IMR-90 (cell line): ENCODE measurements at regions not wholly inside any gene's neighbourhood (a gene's known extent, or its start where the extent isn't known, plus 50 kb on each side); places are given as distances from the start of the nearest gene placed in this dataset.

ENCODE experiments used
- ATAC-seq: fragments of 200-7000 bp; cut with Tn5 transposase; 2 replicates; pipeline ENCODE4 v1.9.1; 2020; ENCODE audit warnings: low read depth, mild to moderate bottlenecking, moderate library complexity
- BruUV-seq: library from RNA; stranded (reverse); fragments of 400-500 nt; replicated peaks from 2 replicates; lab custom pipeline; 2021; lab: Mats Ljungman, UMichigan
- CTCF ChIA-PET: fragments of 300-600 bp; formaldehyde crosslinking; extraction: SDS; loops from one replicate; lab custom pipeline; 2021; ENCODE audit warnings: antibody characterized with exemption; lab: Yijun Ruan, JAX
- POLR2A ChIA-PET: fragments of 300-600 bp; sonication (Branson Sonifier 250); formaldehyde crosslinking; loops from one replicate; lab custom pipeline; 2022; ENCODE audit warnings: antibody characterized with exemption; ENCODE audit not compliant: unreplicated experiment; lab: Charles Lee
- DNase-seq: peaks from one replicate; pipeline ENCODE4 v3.0.0; 2013
- H2AFZ ChIP-seq: replicated peaks from 2 replicates; pipeline ENCODE3; 2013; ENCODE audit warnings: low read length, mild to moderate bottlenecking; ENCODE audit not compliant: poor library complexity
- H2AK5ac ChIP-seq: 2 replicates; pipeline ENCODE4 v1.6.1; 2013; ENCODE audit warnings: low read depth, low read length, inconsistent platforms
- H2AK9ac ChIP-seq: replicated peaks from 2 replicates; pipeline ENCODE3; 2013; ENCODE audit warnings: mild to moderate bottlenecking, low read depth, low read length, moderate library complexity; ENCODE audit not compliant: poor library complexity
- H2BK120ac ChIP-seq: 2 replicates; pipeline ENCODE4 v1.6.1; 2013; ENCODE audit warnings: low read depth, low read length, inconsistent platforms
- H2BK15ac ChIP-seq: 3 replicates; pipeline ENCODE4 v1.6.1; 2013; ENCODE audit warnings: low read depth, low read length, inconsistent platforms
- H2BK20ac ChIP-seq: 2 replicates; pipeline ENCODE4 v1.6.1; 2013; ENCODE audit warnings: low read depth, mild to moderate bottlenecking, inconsistent platforms, low read length, moderate library complexity
- H2BK5ac ChIP-seq: 2 replicates; pipeline ENCODE4 v1.6.1; 2013; ENCODE audit warnings: mild to moderate bottlenecking, low read depth, low read length, inconsistent platforms; ENCODE audit not compliant: poor library complexity, severe bottlenecking
- H3K14ac ChIP-seq: replicated peaks from 2 replicates; pipeline ENCODE4 v1.6.1; 2013; ENCODE audit warnings: low read depth, low read length, inconsistent platforms
- H3K18ac ChIP-seq: 2 replicates; pipeline ENCODE4 v1.6.1; 2013; ENCODE audit warnings: low read depth, low read length, control low read depth
- H3K23ac ChIP-seq: 2 replicates; pipeline ENCODE4 v1.6.1; 2013; ENCODE audit warnings: low read depth, low read length, inconsistent platforms
- H3K27ac ChIP-seq: 2 replicates; pipeline ENCODE4 v1.5.1; 2013; ENCODE audit warnings: mild to moderate bottlenecking, control low read depth, low read length; ENCODE audit not compliant: insufficient read depth
- H3K27me3 ChIP-seq: 2 replicates; pipeline ENCODE4 v1.6.1; 2013; ENCODE audit warnings: low read length; ENCODE audit not compliant: control insufficient read depth, insufficient read depth
- H3K36me3 ChIP-seq: 2 replicates; pipeline ENCODE4 v1.6.1; 2013; ENCODE audit warnings: low read length, mixed read lengths; ENCODE audit not compliant: control insufficient read depth, insufficient read depth
- H3K4ac ChIP-seq: 2 replicates; pipeline ENCODE4 v1.6.1; 2013; ENCODE audit warnings: low read depth, low read length, inconsistent platforms
- H3K4me1 ChIP-seq: 2 replicates; pipeline ENCODE4 v1.6.1; 2013; ENCODE audit warnings: low read length, mixed read lengths; ENCODE audit not compliant: control insufficient read depth, insufficient read depth
- H3K4me2 ChIP-seq: 2 replicates; pipeline ENCODE4 v1.6.1; 2013; ENCODE audit warnings: low read depth, mild to moderate bottlenecking, control low read depth, low read length, moderate library complexity
- H3K4me3 ChIP-seq: 2 replicates; pipeline ENCODE4 v1.5.1; 2013; ENCODE audit warnings: low read depth, mild to moderate bottlenecking, control low read depth, low read length, moderate library complexity; ENCODE audit not compliant: insufficient read depth
- H3K56ac ChIP-seq: 2 replicates; pipeline ENCODE4 v1.6.1; 2013; ENCODE audit warnings: low read length, inconsistent platforms; ENCODE audit not compliant: insufficient read depth; ENCODE audit errors: extremely low read depth
- H3K79me1 ChIP-seq, 2 experiments: 2 replicates each; pipeline ENCODE4 v1.6.1; 2013; ENCODE audit warnings: low read length in 2 of 2, inconsistent platforms in 1 of 2, low read depth in 1 of 2
- H3K9ac ChIP-seq: 2 replicates; pipeline ENCODE4 v1.6.1; 2013; ENCODE audit warnings: low read depth, low read length, control low read depth
- H3K9me1 ChIP-seq: 2 replicates; pipeline ENCODE4 v1.6.1; 2013; ENCODE audit warnings: low read length, inconsistent platforms; ENCODE audit not compliant: insufficient read depth
- H3K9me3 ChIP-seq: 2 replicates; pipeline ENCODE4 v1.6.1; 2013; ENCODE audit warnings: low read length; ENCODE audit not compliant: control insufficient read depth, insufficient read depth
- H4K20me1 ChIP-seq: 2 replicates; pipeline ENCODE4 v1.6.1; 2013; ENCODE audit warnings: low read length, inconsistent platforms; ENCODE audit not compliant: insufficient read depth
- H4K5ac ChIP-seq: 2 replicates; pipeline ENCODE4 v1.6.1; 2013; ENCODE audit warnings: mild to moderate bottlenecking, low read depth, low read length, control low read depth
- H4K8ac ChIP-seq, 2 experiments: 2 replicates each; pipeline ENCODE4 v1.6.1; 2013; ENCODE audit warnings: low read depth in 2 of 2, low read length in 2 of 2, control low read depth in 1 of 2, inconsistent platforms in 1 of 2
- H4K91ac ChIP-seq: 2 replicates; pipeline ENCODE4 v1.6.1; 2013; ENCODE audit warnings: low read depth, low read length, inconsistent platforms; ENCODE audit not compliant: insufficient read depth
- BHLHE40 ChIP-seq: fragments of 150-350 bp; IDR thresholded peaks from 2 replicates; pipeline ENCODE4 v1.6.1; 2016; ENCODE audit warnings: mild to moderate bottlenecking, low read depth, low read length
- CEBPB ChIP-seq: IDR thresholded peaks from 2 replicates; pipeline ENCODE4 v1.6.1; 2012; ENCODE audit warnings: low read depth, low read length, improper control_type of control experiment
- CHD1 ChIP-seq: IDR thresholded peaks from 2 replicates; pipeline ENCODE4 v1.6.1; 2012; ENCODE audit warnings: low read depth, low read length, improper control_type of control experiment
- CTCF ChIP-seq: conservative IDR thresholded peaks from 2 replicates; pipeline ENCODE4 v1.5.1; 2012; ENCODE audit warnings: mild to moderate bottlenecking, low read depth, low read length, improper control_type of control experiment
- ELK1 ChIP-seq: fragments of 150-350 bp; IDR thresholded peaks from 2 replicates; pipeline ENCODE4 v1.6.1; 2016; ENCODE audit warnings: low read depth, mild to moderate bottlenecking, low read length, moderate library complexity, borderline replicate concordance
- FOS ChIP-seq: fragments of 150-350 bp; IDR thresholded peaks from 2 replicates; pipeline ENCODE4 v1.6.1; 2016; ENCODE audit warnings: low read depth, low read length
- MAZ ChIP-seq: IDR thresholded peaks from 2 replicates; pipeline ENCODE4 v1.6.1; 2012; ENCODE audit warnings: low read depth, mild to moderate bottlenecking, low read length, improper control_type of control experiment, moderate library complexity, borderline replicate concordance
- NFE2L2 ChIP-seq: fragments of 150-350 bp; IDR thresholded peaks from 2 replicates; pipeline ENCODE4 v1.6.1; 2016; ENCODE audit warnings: low read depth, mild to moderate bottlenecking, low read length
- POLR2A ChIP-seq: IDR thresholded peaks from 2 replicates; pipeline ENCODE4 v1.6.1; 2012; ENCODE audit warnings: mild to moderate bottlenecking, low read depth, low read length
- RFX5 ChIP-seq: IDR thresholded peaks from 2 replicates; pipeline ENCODE4 v1.8.0; 2012; ENCODE audit warnings: low read depth, mild to moderate bottlenecking, low read length, moderate library complexity
- SMC3 ChIP-seq: fragments of 150-350 bp; IDR thresholded peaks from 2 replicates; pipeline ENCODE4 v1.6.1; 2016; ENCODE audit warnings: low read depth, mild to moderate bottlenecking, antibody characterized with exemption, low read length, moderate library complexity
- USF2 ChIP-seq: fragments of 150-350 bp; IDR thresholded peaks from 2 replicates; pipeline ENCODE4 v1.6.1; 2017; ENCODE audit warnings: mild to moderate bottlenecking, antibody characterized with exemption, low read length, low read depth
- WGBS, 2 experiments: methylation state at CpG; one replicate each; pipeline versions ENCODE4 v1.1.5 to v1.1.7; 2013; ENCODE audit warnings: missing lambda C conversion rate in 2 of 2; ENCODE audit not compliant: insufficient read length in 1 of 2; ENCODE audit errors: extremely low coverage in 2 of 2; 5-methylcytosine and 5-hydroxymethylcytosine counted together
- dilution Hi-C: fragments of 300-500 bp; cut with HindIII; formaldehyde crosslinking; loops from one replicate; pipeline ENCODE4 v1.14.3; 2018; ENCODE audit warnings: low sequenced_read_pairs; ENCODE audit not compliant: unreplicated experiment
- in situ Hi-C: fragments of 300-500 bp; cut with MboI; formaldehyde crosslinking; loops from 3 replicates; pipeline ENCODE4 v1.14.3; 2019; ENCODE audit warnings: low sequenced_read_pairs, inconsistent platforms, mixed read lengths
- intact Hi-C: fragments of 100-400 bp; cut with micrococcal nuclease; formaldehyde crosslinking; loops from 2 replicates; pipeline ENCODE4 v1.10.0; 2022

GRCh38 chr9:102714184-102714583 is 280.9 kb upstream of the CYLC2 start:
- H2AFZ ChIP-seq: no peak overlapping the region
- no peaks in the 10 kb centered on the region for H3K36me3 ChIP-seq
- ChIA-PET POLR2A (no interaction called here), CTCF (no interaction called here)
- H2AK5ac ChIP-seq: no peak overlapping the region
- no peak for TF ChIP-seq USF2
- no peak for TF ChIP-seq CTCF
- no peak for TF ChIP-seq RFX5
- TF ChIP-seq SMC3: no peak
- TF ChIP-seq CEBPB: no peak
- TF ChIP-seq FOS: no peak
- TF ChIP-seq BHLHE40: no peak
- TF ChIP-seq MAZ: no peak
- TF ChIP-seq POLR2A: no peak
- TF ChIP-seq ELK1: no peak
- TF ChIP-seq NFE2L2: no peak
- TF ChIP-seq CHD1: no peak
- H2AK9ac ChIP-seq: no peak overlapping the region
- no peaks in the 10 kb centered on the region for H3K4me1 ChIP-seq
- no peak overlapping the region for H3K27ac ChIP-seq
- no peak overlapping the region for H3K23ac ChIP-seq
- no peak overlapping the region for H3K4me3 ChIP-seq
- H3K79me1 ChIP-seq: no peaks in the 10 kb centered on the region
- no peaks in the 10 kb centered on the region for H4K20me1 ChIP-seq
- no peak overlapping the region for H4K5ac ChIP-seq
- DNase-seq (no peak), ATAC-seq (no peak)
- H3K18ac ChIP-seq: no peak overlapping the region
- WGBS, 2 experiments: no CpG with 5 or more reads among the region's 3 CpGs
- H3K27me3 ChIP-seq: no peaks in the 10 kb centered on the region
- no TSS peak for BruUV-seq
- no peaks in the 10 kb centered on the region for H3K9me1 ChIP-seq
- H2BK5ac ChIP-seq: no peak overlapping the region
- no peak overlapping the region for H3K14ac ChIP-seq
- H4K8ac ChIP-seq: no peak overlapping the region
- no peak overlapping the region for H2BK120ac ChIP-seq
- no peak overlapping the region for H2BK20ac ChIP-seq
- no peak overlapping the region for H3K9ac ChIP-seq
- no peak overlapping the region for H3K4me2 ChIP-seq
- no peak overlapping the region for H3K56ac ChIP-seq
- H4K91ac ChIP-seq: no peak overlapping the region
- dilution Hi-C loops (no loop called here), in situ Hi-C loops (no loop called here), intact Hi-C loops (no loop called here)
- H2BK15ac ChIP-seq: no peak overlapping the region
- H3K4ac ChIP-seq: no peak overlapping the region
- peaks cover 4% of the 10 kb centered on the region; the same call in 1 of the 2 replicates for H3K9me3 ChIP-seq
